ENCODE measurements at regions not wholly inside any gene's neighbourhood (a gene's known extent, or its start where the extent isn't known, plus 50 kb on each side); places are given as distances from the start of the nearest gene placed in this dataset.

DNA sequence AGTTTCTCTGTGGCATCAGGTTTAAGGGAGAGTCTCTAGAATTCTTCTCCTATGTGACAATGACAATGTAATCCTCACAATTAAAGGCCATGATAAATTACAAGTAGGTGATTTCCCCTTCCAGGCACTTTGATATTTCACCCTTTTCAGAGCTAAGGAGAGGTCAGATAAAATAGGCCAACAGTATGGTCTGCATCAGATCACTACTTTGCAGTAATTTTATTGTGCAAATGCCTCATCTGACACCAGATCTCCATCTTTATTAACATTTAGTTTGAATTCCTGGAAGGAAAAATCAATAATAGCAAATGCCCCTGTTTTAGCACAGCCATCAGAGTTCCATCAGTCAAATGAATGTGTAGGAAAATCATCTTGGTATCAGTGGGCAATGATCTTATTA lies 72.8 kb upstream of the RAB27B start:
- CTCF ChIA-PET: no interaction called here

More for the DNA sequence above, 72.8 kb upstream of the RAB27B start:
- no peak overlapping the region for H3K9ac ChIP-seq (ENCODE audit: low read length)
- H2AFZ ChIP-seq (ENCODE audit: low read depth, low read length, poor library complexity, severe bottlenecking): no peak overlapping the region
- RAD21 ChIA-PET (ENCODE audit: low non-redundant PET in 1 of 2, low total read pairs in 2 of 2, uncharacterized antibody in 2 of 2, unreplicated experiment in 2 of 2): no interaction called here
- POLR2A ChIA-PET: no interaction called here
- no peak for DNase-seq (ENCODE audit: low read depth, low spot score)
- TF ChIP-seq SP1 (IDR thresholded peaks at IDR 0.05; ENCODE audit: low read depth) (no peak), YY1 (IDR thresholded peaks at IDR 0.05; ENCODE audit: extremely low read depth, insufficient replicate concordance, low read depth, low read length) (no peak), EGR1 (IDR thresholded peaks at IDR 0.05; ENCODE audit: low read depth) (no peak), SRF (IDR thresholded peaks at IDR 0.05; ENCODE audit: low read depth) (no peak), EZH2 (IDR thresholded peaks at IDR 0.05) (no peak), POLR2A (IDR thresholded peaks at IDR 0.05; ENCODE audit: borderline replicate concordance, extremely low read depth, insufficient read depth, insufficient read length) (no peak), ZFX (IDR thresholded peaks at IDR 0.05) (no peak), JUND (IDR thresholded peaks at IDR 0.05) (no peak), EZH2phosphoT487 (IDR thresholded peaks at IDR 0.05; ENCODE audit: borderline replicate concordance) (no peak), RAD21 (IDR thresholded peaks at IDR 0.05; ENCODE audit: low read depth) (no peak), ELF1 (IDR thresholded peaks at IDR 0.05; ENCODE audit: borderline replicate concordance, low read depth) (no peak), TCF7L2 (IDR thresholded peaks at IDR 0.05; ENCODE audit: borderline replicate concordance, extremely low read depth, insufficient read depth, insufficient read length) (no peak)
- TF ChIP-seq, protein P1, sequence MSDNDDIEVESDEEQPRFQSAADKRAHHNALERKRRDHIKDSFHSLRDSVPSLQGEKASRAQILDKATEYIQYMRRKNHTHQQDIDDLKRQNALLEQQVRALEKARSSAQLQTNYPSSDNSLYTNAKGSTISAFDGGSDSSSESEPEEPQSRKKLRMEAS (IDR thresholded peaks at IDR 0.05): no peak
- TF ChIP-seq, protein P2, sequence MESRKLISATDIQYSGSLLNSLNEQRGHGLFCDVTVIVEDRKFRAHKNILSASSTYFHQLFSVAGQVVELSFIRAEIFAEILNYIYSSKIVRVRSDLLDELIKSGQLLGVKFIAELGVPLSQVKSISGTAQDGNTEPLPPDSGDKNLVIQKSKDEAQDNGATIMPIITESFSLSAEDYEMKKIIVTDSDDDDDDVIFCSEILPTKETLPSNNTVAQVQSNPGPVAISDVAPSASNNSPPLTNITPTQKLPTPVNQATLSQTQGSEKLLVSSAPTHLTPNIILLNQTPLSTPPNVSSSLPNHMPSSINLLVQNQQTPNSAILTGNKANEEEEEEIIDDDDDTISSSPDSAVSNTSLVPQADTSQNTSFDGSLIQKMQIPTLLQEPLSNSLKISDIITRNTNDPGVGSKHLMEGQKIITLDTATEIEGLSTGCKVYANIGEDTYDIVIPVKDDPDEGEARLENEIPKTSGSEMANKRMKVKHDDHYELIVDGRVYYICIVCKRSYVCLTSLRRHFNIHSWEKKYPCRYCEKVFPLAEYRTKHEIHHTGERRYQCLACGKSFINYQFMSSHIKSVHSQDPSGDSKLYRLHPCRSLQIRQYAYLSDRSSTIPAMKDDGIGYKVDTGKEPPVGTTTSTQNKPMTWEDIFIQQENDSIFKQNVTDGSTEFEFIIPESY (IDR thresholded peaks at IDR 0.05; ENCODE audit: extremely low read depth, insufficient replicate concordance, low read length): no peak
- TF ChIP-seq, protein P3, sequence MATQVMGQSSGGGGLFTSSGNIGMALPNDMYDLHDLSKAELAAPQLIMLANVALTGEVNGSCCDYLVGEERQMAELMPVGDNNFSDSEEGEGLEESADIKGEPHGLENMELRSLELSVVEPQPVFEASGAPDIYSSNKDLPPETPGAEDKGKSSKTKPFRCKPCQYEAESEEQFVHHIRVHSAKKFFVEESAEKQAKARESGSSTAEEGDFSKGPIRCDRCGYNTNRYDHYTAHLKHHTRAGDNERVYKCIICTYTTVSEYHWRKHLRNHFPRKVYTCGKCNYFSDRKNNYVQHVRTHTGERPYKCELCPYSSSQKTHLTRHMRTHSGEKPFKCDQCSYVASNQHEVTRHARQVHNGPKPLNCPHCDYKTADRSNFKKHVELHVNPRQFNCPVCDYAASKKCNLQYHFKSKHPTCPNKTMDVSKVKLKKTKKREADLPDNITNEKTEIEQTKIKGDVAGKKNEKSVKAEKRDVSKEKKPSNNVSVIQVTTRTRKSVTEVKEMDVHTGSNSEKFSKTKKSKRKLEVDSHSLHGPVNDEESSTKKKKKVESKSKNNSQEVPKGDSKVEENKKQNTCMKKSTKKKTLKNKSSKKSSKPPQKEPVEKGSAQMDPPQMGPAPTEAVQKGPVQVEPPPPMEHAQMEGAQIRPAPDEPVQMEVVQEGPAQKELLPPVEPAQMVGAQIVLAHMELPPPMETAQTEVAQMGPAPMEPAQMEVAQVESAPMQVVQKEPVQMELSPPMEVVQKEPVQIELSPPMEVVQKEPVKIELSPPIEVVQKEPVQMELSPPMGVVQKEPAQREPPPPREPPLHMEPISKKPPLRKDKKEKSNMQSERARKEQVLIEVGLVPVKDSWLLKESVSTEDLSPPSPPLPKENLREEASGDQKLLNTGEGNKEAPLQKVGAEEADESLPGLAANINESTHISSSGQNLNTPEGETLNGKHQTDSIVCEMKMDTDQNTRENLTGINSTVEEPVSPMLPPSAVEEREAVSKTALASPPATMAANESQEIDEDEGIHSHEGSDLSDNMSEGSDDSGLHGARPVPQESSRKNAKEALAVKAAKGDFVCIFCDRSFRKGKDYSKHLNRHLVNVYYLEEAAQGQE (IDR thresholded peaks at IDR 0.05; ENCODE audit: low read depth): no peak
- TF ChIP-seq, protein P4, sequence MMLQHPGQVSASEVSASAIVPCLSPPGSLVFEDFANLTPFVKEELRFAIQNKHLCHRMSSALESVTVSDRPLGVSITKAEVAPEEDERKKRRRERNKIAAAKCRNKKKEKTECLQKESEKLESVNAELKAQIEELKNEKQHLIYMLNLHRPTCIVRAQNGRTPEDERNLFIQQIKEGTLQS (IDR thresholded peaks at IDR 0.05): no peak
- no peaks in the 10 kb centered on the region for H3K4me1 ChIP-seq (ENCODE audit: control insufficient read depth in 1 of 2, insufficient read depth in 2 of 2, low read length in 2 of 2)
- no peaks in the 10 kb centered on the region for H3K79me2 ChIP-seq (ENCODE audit: insufficient read depth, low read length)
- no TSS peak for BruUV-seq (replicated peaks)
- no peaks in the 10 kb centered on the region for H4K20me1 ChIP-seq (ENCODE audit: insufficient read depth)
- no peaks in the 10 kb centered on the region for H3K9me2 ChIP-seq (ENCODE audit: insufficient read depth)
- H3K27me3 ChIP-seq (ENCODE audit: insufficient read depth, low read length): no peaks in the 10 kb centered on the region
- ATAC-seq: no peak
- H3K9me3 ChIP-seq (ENCODE audit: control insufficient read depth in 1 of 2, insufficient read depth in 1 of 2, low read depth in 1 of 2, low read length in 2 of 2): no peaks in the 10 kb centered on the region
- no peak overlapping the region for H3K4me2 ChIP-seq (ENCODE audit: low read length)
- intact Hi-C loops (cut with micrococcal nuclease): no loop called here
- no peak overlapping the region for H3K27ac ChIP-seq (ENCODE audit: low read depth, low read length)
- H3K36me3 ChIP-seq (ENCODE audit: control insufficient read depth in 1 of 2, insufficient read depth in 2 of 2, low read length in 2 of 2): no peaks in the 10 kb centered on the region
- no peak overlapping the region for H3K4me3 ChIP-seq (replicated peaks in 1 of 2; ENCODE audit: low read depth in 1 of 2, low read length in 2 of 2)

Measured in HCT116 (cell line).